PFSK-1 (cell line): ENCODE measurements at regions not wholly inside any gene's neighbourhood (a gene's known extent, or its start where the extent isn't known, plus 50 kb on each side); places are given as distances from the start of the nearest gene placed in this dataset.

Experiments used
- FOXP2 ChIP-seq: optimal IDR thresholded peaks from 2 replicates; pipeline ENCODE3; 2011; ENCODE audit warnings: borderline replicate concordance, control low read depth, inconsistent platforms; ENCODE audit not compliant: insufficient read depth; ENCODE audit errors: extremely low read length, extremely low read depth
- POLR2AphosphoS5 ChIP-seq: IDR thresholded peaks from 2 replicates; pipeline ENCODE4 v1.6.1; 2012; ENCODE audit warnings: low read depth, mild to moderate bottlenecking, control low read depth, low read length, moderate library complexity
- REST ChIP-seq, 2 experiments: IDR thresholded peaks; 2 replicates each; pipeline versions ENCODE4 v1.6.1 to v1.8.0; 2011 to 2012; ENCODE audit warnings: low read depth in 2 of 2, low read length in 2 of 2, control low read depth in 1 of 2, inconsistent platforms in 1 of 2, mild to moderate bottlenecking in 1 of 2, moderate library complexity in 1 of 2; ENCODE audit not compliant: insufficient read depth in 1 of 2
- SIN3A ChIP-seq: IDR thresholded peaks from 2 replicates; pipeline ENCODE4 v1.6.1; 2012; ENCODE audit warnings: mild to moderate bottlenecking, low read length, moderate library complexity, borderline replicate concordance; ENCODE audit not compliant: insufficient read depth
- TAF1 ChIP-seq: IDR thresholded peaks from 2 replicates; pipeline ENCODE4 v1.6.1; 2012; ENCODE audit warnings: low read length, control low read depth, borderline replicate concordance; ENCODE audit not compliant: insufficient read depth

GRCh38 chr10:18735711-18736110 is 76.5 kb downstream of the ARL5B start:
- no peak for TF ChIP-seq TAF1
- TF ChIP-seq POLR2AphosphoS5 = no peak
- TF ChIP-seq FOXP2 = no peak
- no peak for TF ChIP-seq REST (IDR thresholded peaks at IDR 0.05; ENCODE audit: insufficient read depth in 1 of 2, low read depth in 2 of 2, low read length in 2 of 2)
- TF ChIP-seq SIN3A = no peak

- TF ChIP-seq TAF1 = no peak
- no peak for TF ChIP-seq FOXP2
- TF ChIP-seq SIN3A = no peak
- TF ChIP-seq REST (IDR thresholded peaks at IDR 0.05; ENCODE audit: insufficient read depth in 1 of 2, low read depth in 2 of 2, low read length in 2 of 2) = no peak
- no peak for TF ChIP-seq POLR2AphosphoS5
Measured at GRCh38 chr10:18737236-18737635, 78.0 kb downstream of the ARL5B start.

GRCh38 chr10:18737841-18738240 is 78.6 kb downstream of the ARL5B start:
- TF ChIP-seq FOXP2 (no peak), REST (IDR thresholded peaks at IDR 0.05; ENCODE audit: insufficient read depth in 1 of 2, low read depth in 2 of 2, low read length in 2 of 2) (no peak), POLR2AphosphoS5 (no peak)

- TF ChIP-seq REST (IDR thresholded peaks at IDR 0.05; ENCODE audit: insufficient read depth in 1 of 2, low read depth in 2 of 2, low read length in 2 of 2) (no peak), POLR2AphosphoS5 (no peak), SIN3A (no peak), TAF1 (no peak), FOXP2 (no peak)
Measured at GRCh38 chr10:18738835-18739234, 79.6 kb downstream of the ARL5B start.

GRCh38 chr10:18743926-18744325 is 84.7 kb downstream of the ARL5B start:
- TF ChIP-seq FOXP2 = no peak
- TF ChIP-seq REST (IDR thresholded peaks at IDR 0.05; ENCODE audit: insufficient read depth in 1 of 2, low read depth in 2 of 2, low read length in 2 of 2) = no peak
- no peak for TF ChIP-seq TAF1
- TF ChIP-seq POLR2AphosphoS5 = no peak
- TF ChIP-seq SIN3A = no peak
